Sigmoid colon (tissue), 4 donors: ENCODE measurements at regions not wholly inside any gene's neighbourhood (a gene's known extent, or its start where the extent isn't known, plus 50 kb on each side); places are given as distances from the start of the nearest gene placed in this dataset.

Source experiments
- EP300 ChIP-seq, 4 donors: sonication (generic); formaldehyde crosslinking; IDR thresholded peaks; one replicate each; pipeline ENCODE4 v1.6.1; 2017; ENCODE audit warnings: antibody characterized with exemption in 4 of 4
- POLR2A ChIP-seq, 2 donors: fragments of 450-650 bp; IDR thresholded peaks; one replicate each; pipeline ENCODE4 v1.6.1; 2016; ENCODE audit warnings: antibody characterized with exemption in 2 of 2, mild to moderate bottlenecking in 2 of 2, moderate library complexity in 2 of 2

DNA sequence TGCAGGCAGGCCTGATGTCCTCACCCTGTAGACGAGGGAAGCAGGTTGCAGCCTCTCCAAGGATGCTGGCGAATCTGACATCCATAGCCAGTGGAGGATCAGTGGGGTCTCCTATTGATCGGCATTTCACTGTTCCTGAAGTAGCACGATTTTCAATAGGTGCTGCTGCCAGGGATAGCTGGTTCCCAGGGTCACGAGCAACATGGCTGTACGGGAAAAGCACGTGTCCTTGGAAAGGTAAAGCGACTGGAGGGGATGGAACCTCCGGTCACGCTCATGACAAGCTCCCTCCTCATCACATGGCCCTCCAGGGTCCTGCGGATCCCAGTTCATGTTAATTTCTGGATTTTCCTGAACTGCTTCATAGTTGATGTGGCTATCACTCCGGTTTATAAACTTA lies 373.7 kb upstream of the SMIM21 start:
- TF ChIP-seq EP300 (IDR thresholded peaks at IDR 0.05) (no peak), POLR2A (IDR thresholded peaks at IDR 0.05) (no peak)
